ENCODE measurements at regions not wholly inside any gene's neighbourhood (a gene's known extent, or its start where the extent isn't known, plus 50 kb on each side); places are given as distances from the start of the nearest gene placed in this dataset.

DNA sequence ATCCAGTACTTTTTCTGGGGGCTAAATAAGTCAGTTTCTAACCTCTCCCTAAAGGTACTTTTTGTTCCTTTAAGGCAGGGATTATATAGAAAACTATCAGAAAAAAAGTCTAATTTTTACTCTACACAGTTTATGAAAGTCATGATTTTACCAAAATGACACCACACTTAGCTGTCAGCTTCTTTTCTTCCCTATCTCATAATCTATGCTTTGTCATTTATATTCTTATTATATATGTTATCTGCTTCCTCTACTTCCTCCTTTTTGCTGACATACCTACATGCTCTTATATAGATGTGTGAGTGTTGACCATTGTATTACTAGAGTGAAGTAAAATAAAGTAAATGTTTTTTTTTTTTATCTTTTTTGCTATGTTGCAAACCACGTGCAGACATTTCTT, 203.9 kb upstream of the CHRM2 start:
- DNase-seq: no peak

DNA sequence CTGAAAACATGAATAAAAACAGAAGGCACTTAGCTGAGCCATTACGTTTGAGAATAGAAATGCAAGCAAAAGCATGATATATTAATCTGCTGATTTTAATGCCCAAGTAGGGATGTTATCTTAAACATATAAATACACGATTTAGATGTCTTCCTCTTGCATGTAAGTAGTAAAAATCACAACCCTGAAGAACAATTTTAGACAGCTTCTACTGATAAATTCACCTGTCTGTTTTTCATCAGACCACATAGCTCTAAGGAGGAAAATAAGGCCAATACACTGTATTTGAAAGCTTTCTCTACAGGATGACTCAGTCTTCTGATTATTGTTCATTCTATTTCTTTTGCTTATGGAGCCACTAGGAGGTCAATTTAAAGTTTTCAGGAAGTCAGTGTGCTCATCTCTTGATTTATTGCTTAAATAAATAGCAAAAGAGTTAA, 210.9 kb upstream of the CHRM2 start:
- DNase-seq: no peak

DNA sequence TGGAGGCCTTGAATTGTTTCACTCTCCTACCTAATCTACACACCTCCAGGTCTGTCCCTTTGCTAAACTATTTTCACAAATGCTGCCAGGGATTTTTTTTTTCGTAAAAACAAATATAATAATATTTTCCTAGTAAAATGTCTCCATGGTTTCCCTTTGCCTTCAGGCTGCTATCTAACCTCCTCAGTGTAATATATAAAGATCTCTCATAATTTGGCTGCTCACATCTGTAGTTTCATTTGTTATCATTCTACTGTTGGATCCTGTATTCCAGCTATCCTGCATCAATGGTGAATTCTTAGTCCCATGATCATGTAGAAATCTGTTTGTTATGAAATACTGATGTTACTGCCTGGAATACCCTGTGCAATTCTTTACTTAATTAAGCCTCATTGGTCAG, 211.9 kb upstream of the CHRM2 start:
- DNase-seq: no peak

DNA sequence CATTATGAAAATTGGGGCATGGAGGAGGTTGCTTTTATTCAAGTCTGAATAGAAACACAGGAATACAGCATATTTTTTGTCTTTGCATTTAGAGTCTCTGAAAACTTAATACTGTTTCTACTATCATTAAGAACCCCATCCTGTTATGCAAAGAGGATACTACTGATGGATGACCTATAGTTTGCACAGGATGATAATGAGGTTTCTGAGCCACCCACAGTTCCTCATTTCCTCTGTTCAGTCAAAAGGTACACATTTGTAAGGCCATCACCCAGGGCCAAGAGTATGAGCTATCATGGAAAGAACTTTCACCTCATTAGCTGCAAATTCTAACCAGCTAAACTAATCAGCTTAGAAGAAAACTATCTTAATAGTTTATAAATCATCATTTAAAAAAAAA, 213.0 kb upstream of the CHRM2 start:
- no peak for DNase-seq

DNA sequence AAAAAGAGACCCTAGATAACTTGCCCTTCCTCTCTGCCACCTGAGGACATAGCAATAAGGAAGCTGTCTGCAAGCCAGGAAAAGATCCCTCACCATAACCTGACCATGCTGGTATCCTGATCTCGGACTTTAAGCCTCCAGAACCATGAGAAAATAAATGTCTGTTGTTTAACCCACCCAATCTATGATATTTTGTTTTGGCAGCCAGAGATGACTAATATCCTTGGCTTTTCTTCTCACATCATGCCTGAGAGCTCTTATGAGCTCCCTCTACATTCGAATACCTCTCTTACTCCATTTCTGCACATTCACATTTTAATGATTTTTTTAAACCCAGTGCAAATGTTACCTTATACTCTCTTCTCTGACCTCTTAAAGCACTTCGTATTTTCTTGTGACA, 214.0 kb upstream of the CHRM2 start:
- no peak for DNase-seq

DNA sequence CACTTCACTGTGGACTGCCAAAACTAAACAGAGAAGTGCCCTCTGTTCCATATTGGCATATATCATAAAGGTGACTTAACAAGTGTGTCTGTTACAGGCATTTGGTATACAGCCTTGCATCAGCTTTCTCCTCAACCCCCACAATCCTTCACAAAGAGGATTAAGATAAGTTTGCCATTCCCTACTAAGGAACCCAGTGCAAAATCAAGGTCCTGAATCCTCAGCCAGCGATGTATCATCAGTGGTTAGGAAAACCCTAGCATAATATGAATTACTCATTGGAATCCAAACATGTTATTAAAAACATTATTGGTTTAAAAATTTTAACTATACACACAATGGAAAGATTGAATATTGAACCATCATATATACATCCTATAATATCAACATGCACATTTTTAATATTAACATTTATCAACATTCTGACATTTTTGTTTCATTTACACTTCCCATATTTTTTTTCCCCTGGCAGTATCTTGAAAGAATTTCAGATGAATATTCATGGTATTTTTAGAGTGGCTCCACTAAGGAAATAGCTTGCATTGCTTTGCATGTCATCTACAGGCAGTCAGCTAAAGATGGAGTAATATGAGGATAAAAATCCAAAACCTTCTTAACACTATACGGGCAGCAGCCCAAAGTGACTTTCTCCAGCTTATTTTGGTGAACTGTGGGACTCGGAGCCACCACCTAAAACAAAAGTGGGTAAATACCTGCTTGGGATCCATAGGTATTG, 215.6 kb upstream of the CHRM2 start:
- DNase-seq: no peak

DNA sequence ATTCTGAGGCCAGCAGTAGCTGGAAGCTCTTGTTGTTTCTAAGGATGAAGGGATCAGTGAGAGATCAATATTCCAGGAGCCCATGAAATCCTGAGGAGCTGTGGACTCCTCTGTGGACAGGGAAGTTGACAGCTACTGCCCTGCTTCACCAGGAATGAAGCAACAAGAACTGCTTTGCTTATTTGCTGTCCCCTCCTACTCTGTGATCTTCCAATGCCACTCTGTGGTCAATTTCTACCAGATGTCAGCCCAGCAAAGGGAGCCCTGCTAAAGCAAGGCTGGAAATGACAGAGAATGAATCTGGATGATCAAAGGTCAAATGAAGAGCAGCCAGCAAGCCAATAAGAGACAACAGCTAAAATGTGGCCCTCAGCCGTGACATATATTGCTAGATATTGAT, 227.5 kb upstream of the CHRM2 start:
- no peak for DNase-seq

DNA sequence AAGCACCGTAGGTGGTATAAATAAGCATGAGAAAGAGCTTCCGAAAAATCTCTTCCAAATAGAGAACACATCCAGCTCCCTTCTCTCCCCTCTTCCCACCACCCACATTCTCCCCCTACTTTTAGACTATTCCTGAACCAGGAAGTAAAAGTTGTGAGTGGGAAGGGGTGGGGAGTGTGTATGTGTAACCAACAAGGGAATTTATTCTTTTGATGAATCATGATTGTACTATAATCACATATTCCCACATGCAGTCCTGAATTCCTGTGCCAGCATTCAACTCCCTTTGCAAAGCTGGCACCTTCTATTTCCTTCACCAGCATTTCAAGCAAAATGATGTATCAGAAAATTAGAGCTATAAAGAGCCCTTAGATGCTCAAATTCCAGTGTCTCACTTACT, 230.6 kb upstream of the CHRM2 start:
- no peak for DNase-seq

DNA sequence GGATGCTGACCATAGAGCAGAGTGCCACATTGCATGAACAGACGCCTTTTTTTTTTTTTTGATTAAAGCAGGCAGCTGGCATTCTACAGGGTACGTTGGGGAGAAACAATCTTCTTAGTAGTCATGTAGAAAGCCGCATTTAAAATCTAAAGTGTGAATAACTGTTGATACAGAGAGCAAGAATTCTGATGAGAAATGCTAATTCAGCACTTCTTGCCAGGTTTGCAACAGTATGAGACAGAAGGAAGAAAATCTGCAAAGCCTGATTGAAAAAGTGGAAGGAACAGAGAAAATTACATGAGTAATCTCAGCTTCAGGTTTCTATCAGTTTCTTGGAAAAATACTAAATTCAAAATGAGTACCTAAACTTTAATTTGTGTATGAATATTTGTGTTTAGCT, 232.7 kb upstream of the CHRM2 start:
- DNase-seq: no peak

DNA sequence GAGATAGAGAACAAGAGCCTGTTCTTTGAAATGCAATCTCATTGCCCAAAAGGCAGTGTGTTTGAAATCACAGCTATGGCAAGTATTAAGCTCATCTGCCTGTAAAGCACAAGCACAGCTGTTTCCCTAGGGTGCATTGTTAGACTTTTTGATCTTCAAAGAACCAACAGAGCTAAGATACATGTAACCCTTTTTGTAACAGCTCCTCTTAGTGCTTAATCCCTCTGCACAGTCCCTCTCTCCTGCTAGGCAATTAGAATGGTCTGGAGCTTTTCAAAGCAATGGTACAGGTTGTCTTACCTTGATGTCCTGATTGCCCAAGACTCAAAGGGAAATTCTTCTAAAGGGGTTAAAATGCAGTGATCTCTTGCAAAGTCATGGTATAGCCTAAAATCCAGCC, 249.6 kb upstream of the CHRM2 start:
- no peak for DNase-seq

DNA sequence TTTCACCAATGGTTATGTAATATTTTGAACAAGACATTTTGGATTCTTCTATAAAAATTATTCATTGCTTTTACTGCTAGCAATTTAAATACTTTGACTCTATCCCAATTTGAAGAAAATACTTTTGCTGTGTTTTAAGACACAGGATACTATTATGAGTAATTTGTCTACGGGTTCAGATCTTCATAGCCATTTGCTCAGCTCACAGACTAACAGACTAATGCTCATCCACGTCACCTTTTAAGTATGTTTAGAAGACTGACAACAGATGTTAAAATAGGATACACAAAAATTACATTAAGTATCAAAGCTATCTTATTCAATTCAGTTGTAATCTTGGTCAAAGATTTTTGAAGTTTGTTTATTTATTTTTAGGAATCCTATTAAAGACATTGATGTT, 251.3 kb upstream of the CHRM2 start:
- no peak for DNase-seq

DNA sequence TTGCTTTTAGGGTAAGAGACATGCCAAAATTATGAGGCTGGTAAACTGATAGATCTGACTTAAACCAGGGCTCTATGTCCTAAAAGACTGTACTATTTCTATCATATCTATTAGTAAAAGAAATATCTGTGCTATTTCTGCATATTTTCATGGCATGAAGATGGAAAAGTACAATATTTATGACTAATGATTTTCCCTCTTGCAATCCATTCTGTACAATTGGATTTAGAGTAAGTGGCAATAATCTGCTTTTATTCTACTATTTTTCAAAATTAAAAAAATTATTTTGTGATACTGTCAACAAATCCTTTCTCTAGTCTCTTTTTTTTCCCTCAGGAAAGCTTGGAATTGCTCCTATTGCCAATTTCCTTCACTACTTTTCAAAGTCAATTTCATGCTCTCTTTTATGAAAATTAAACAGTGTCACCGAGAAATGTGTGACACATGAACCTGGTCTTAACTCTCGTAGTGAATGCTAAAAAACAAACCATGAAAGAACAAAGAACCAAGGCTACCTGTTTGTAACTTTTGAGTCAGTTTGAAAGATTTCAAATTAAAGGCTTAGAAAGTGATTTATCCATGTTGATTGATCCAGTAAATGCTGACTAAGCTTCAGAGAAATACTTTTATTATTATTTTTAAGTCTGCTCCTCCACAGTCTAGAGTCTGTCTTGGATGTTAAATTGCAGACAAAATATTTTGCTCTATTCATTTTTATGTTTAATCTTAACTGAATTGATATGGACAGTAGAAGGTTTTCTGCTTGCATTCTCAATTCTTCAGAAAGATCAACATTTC, 262.7 kb upstream of the CHRM2 start:
- no peak for DNase-seq

DNA sequence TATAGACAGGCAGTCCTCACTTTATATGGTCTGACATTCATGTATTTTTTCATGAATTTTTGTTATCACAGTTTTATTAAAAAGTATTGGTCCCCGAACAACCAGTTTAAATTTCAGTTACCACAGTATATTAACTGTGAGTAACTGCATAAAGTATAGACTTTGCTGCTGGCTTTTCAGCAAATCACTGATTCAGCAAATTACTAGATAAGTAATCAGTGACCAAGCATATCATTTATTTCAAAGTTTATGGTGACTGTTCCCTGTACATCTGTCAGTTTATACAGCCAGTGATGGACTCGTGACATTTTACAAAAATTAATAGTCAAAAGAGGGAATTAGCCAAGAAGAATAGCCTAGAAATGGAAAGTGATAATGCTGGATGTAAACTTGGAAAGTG, 266.7 kb upstream of the CHRM2 start:
- no peak for DNase-seq

DNA sequence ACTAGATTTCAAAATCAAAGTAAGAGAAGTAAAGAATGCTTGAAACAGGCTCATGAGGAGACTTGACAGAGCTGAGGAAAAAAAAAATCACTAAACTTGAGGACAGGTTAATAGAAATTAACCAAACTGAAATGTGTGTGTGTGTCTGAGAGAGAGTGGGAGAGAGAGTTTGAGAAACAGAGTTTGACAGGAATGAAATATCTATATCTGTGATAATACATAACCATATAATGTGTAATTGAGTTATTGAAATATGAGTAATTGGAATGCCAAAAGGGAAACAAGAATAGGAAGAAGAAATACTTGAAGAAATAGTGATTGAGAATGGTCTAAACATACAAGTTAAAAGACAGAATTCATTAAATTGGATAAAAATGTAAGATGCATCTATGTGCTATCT, 268.0 kb upstream of the CHRM2 start:
- DNase-seq: no peak

DNA sequence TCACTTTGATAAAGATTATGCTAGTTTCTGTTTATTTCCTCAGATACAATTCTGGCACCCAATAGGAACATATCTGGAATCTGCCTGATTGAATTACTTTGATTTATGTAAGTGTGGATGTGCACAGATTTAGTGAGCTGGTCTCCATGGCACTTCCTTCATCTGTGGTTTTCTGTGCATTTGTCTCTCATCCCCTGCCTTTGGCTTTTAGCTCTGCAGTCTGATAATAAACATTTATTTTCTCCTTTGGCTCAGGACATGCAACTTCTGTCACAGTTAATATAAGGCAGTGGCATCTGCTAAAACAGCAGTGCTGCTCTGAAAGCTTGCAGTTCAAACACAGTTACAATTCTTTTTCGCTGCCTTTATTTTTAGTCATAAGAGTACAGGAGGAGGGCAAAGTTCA, 273.7 kb upstream of the CHRM2 start:
- DNase-seq: no peak

DNA sequence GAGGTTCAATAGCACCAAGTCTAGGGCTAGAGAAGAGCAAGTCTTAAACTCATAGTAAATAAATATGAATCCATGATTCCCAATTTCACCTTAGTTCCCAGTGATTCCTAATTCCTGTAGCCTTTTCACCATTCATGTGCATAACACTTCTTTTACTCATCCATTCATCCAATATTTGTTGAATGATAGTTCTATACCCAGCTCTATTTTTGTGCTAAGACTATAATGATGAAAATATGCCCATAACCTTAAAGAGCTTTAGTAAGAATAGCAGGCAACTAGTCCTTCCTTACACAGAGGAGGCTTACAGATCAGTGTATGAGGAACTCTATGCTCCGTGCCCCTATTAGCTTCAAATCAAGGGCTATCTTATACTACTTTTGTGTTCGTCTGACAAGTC, 280.2 kb upstream of the CHRM2 start:
- no peak for DNase-seq

DNA sequence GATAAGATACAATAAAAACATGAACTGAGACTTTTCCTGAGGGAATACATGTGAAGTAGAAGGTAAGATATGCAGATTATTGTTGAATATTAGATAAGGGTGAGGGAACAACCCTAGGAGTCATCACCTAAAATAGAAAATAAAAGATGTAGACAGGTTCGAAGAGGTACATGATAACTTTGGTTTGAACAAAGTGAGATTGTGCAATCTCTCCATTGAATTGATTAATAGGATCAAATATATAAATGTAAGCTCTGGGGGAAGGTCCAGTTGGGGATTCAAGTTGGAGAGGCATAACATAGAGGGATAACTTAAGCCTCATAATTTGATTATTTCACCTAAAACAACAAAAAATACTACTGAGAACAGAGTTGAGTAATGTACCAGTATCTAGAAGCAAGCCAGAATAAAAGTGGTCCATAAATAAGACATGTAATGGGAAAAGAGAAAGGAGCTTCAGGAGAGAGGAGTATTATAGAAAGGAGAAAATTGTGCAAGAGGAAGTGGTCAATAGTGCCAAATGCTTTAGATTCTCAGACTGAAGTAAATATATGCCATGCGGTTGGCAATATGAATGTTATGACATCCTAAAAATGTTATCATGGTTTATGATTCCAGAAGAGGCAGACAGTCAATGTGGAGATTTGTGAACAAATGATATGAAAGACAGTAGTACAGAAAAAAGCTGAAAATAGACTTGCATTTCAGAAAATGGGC, 282.3 kb upstream of the CHRM2 start:
- DNase-seq: no peak

DNA sequence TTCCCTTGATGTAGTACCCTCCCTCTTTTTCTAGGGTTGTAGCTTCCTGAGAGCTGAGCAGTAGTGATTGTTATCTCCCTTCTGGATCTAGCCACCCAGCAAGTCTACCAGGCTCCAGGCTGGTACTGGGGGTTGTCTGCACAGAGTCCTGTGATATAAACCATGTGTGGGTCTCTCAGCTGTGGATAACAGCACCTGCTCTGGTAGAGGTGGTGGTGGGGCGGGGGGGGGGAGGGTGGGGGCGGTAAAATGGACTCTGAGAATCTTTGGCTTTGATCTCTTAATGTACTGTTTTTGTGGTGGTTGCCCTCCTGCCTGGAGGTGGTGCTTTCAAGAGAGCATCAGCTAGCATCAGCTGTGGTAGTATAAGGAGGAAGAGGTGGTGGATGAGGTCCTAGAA, 302.0 kb upstream of the CHRM2 start:
- no peak for DNase-seq

DNA sequence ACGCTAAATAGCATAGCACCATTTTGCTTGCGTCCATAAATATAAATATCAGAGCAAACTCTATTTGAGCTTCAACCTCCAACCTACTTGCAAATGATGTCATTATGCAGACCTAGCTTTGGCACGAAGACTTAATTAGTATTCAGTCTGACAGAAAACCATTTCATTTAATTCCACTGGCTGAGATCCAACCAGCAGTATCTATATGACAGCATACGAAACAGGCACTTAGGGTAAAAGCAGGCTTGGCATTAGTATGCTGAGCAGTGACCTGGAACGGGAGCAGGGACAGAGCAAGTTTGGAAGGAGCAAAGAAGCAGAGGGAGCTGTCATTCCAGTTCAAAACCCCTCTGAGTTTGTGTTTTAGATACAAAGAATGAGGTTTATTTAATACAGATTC, 312.5 kb upstream of the CHRM2 start:
- no peak for DNase-seq

DNA sequence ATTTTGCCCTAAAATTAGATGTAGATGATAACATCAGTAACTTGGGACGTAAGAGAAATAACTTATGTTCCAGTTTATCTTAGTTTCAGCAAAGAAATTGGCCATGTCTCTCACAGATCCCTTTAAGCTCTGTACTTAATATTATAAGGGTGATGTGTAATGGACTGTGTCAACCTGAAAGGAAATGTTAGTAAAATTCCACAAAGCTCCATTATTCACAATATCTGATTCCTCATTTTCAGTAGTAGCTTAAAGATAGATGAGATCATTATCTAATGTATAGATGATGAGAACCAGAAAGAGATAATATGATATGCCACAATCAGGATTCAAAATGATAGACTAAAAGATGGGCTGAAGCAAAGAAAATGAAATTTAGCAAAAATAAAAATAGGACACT, 316.8 kb upstream of the CHRM2 start:
- DNase-seq: no peak

DNA sequence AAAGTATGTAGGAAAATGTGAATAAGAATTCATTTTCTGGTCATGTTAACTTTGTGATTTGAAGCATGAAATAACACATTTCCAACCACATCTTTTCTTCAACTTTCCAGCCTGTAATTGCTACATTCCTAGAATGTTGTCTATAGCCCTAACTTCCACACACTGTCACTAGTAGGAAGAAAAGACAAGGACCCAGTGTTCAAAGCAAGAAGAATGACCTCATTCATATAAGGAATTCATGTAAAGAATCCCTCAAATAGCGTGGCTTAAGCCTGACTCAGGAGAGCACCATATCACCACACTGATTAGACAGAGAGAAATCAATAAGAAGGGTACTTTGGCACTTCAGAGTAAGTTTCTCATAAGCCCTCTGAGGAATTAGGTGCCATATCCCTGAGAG, 318.7 kb upstream of the CHRM2 start:
- no peak for DNase-seq

DNA sequence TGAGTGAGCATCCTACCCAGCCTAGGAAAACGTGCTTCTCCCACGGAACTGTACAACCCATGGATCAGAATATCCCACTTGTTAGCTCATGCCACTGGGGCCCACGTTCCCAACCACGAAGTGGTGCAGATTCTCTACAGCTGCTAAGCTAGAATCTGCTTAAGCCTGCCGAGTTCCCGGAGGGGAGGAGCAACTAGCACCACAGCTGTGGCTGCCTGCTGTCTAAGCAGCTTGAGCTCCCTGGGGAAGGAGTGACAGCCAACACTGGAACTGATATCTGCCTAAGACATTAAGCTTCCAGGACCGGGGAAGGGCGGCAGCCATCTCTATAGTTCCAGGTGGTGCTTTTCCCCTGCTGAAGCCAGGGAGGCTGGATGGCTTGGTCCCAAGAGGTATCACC, 334.7 kb upstream of the CHRM2 start:
- no peak for DNase-seq

DNA sequence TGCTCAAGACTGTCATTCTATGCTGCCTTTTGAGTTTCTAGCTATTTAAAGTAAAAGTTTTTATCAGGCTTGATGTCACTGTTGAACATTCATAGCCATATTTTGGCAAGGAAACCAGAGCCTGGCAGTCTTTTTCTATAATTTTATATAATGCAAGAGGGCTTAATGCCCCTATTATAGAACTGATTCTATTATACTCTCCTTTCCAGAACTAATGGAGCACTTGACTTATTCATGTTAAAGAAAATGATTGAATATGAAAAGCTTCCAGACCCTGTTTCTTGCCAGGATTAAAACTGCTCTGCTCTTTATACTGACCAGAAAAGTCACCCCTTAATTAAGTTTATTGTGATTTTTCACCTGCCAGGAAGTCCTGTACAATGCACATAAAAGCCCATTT, 337.6 kb upstream of the CHRM2 start:
- no peak for DNase-seq

DNA sequence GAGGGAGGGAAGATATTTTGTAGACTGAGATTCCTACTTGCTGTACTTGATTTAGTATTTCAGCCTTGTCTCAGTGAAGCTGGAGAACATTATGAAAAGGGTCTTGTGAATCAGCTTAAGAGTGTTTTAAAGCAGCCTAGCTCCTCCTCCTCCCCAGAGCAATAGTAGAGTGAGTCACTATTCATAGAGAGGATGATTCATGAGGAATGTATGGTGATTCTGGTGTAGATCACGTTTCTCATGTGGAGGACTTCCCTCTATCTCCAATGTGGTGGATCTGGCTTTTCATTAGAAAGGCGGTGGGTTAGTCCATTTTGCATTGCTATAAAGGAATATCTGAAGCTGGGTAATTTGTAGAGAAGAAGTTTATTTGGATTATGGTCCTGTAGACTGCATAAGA, 340.1 kb upstream of the CHRM2 start:
- no peak for DNase-seq
